Keratinocyte (primary cell): ENCODE measurements at regions not wholly inside any gene's neighbourhood (a gene's known extent, or its start where the extent isn't known, plus 50 kb on each side); places are given as distances from the start of the nearest gene placed in this dataset.

Experiments used
- CTCF ChIP-seq, 3 experiments: IDR thresholded peaks in 1 of 3; conservative IDR thresholded peaks in 1 of 3; optimal IDR thresholded peaks in 1 of 3; 2 replicates in 2 of 3; 3 replicates in 1 of 3; pipeline versions ENCODE3 to v1.5.1; 2011; ENCODE audit warnings: low read length in 3 of 3, mild to moderate bottlenecking in 3 of 3, moderate library complexity in 2 of 3, control low read depth in 1 of 3, inconsistent platforms in 1 of 3; ENCODE audit not compliant: insufficient read depth in 2 of 3; ENCODE audit errors: extremely low read depth in 1 of 3
- EZH2 ChIP-seq: IDR thresholded peaks from one replicate; pipeline ENCODE4 v1.6.1; 2012; ENCODE audit warnings: inconsistent platforms, mild to moderate bottlenecking, low read length, moderate library complexity

DNA sequence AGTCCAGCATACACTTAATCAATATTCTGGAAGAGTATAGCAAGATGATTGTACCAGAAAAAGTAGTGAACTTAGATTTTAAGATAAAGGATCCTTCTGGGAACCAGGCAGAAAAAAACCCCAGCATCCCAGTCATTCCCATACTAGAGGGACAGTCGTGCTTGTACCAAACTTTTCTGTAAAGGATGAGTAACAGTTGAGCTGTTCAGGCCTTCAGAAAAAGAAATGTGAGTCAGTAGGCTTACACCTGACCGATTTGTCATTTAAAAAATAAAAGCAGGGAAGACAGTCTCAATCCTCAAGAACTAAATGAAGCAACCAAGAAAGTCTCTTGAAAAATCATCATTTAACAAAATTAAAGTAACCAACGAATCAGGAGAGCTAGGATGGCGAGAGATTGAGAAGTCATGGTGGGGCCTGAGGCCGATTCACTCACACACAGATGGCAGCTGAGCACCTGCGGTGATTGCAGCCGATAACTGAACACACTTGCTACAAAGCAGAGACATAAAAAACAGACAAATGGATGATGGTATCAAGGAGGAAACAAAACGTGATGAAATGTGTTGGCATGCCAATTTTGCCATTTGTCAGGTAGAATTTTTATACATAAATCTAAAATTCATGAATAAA, 170.0 kb upstream of the ALKAL2 start:
- TF ChIP-seq CTCF (optimal IDR thresholded peaks at IDR 0.05 in 1 of 3, IDR thresholded peaks at IDR 0.05 in 1 of 3, conservative IDR thresholded peaks at IDR 0.05 in 1 of 3; ENCODE audit: extremely low read depth in 1 of 3, insufficient read depth in 2 of 3, low read length in 3 of 3) (no peak), EZH2 (no peak)
